Right lobe of liver (tissue), 4 donors: ENCODE measurements at regions not wholly inside any gene's neighbourhood (a gene's known extent, or its start where the extent isn't known, plus 50 kb on each side); places are given as distances from the start of the nearest gene placed in this dataset.

Experiments used
- POLR2A ChIP-seq: fragments of 450-650 bp; IDR thresholded peaks from one replicate; pipeline ENCODE4 v1.6.1; 2017; ENCODE audit warnings: antibody characterized with exemption, mild to moderate bottlenecking
- TF ChIP-seq, protein P1 (sequence below), 4 donors: fragments of 200-600 bp in 3 of 4; fragments of 450-650 bp in 1 of 4; IDR thresholded peaks; one replicate each; pipeline versions ENCODE4 v1.5.1 to v1.8.0; 2016 to 2022; ENCODE audit warnings: antibody characterized with exemption in 4 of 4, mild to moderate bottlenecking in 2 of 4
- donor health status: DM: no; HTN: no; CAD: no.
- donor health status: DM: no; HTN: no; CAD: no.
- donor health status: DM: no; HTN: yes; CAD: no.

DNA sequence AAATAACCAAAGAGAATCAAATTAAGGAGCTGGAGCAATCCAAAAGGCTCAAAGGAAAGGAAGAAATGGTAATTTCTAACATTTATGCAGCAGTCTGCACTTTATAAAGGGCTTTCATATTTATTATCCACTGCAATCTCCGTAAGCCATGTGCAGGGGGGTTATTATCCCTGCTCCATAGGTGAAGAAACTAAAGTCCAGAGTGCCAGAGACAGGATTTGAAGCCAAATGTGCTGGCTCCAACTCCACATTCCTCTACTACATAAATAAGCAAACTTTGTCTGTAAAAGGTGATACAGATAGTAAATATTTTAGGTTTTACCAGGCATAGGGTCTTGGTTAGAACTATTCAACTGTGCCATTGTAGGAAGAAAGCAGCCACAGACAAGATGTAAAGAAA is 221.4 kb downstream of the MINAR1 start:
- no peak for TF ChIP-seq POLR2A
- TF ChIP-seq, protein P1, sequence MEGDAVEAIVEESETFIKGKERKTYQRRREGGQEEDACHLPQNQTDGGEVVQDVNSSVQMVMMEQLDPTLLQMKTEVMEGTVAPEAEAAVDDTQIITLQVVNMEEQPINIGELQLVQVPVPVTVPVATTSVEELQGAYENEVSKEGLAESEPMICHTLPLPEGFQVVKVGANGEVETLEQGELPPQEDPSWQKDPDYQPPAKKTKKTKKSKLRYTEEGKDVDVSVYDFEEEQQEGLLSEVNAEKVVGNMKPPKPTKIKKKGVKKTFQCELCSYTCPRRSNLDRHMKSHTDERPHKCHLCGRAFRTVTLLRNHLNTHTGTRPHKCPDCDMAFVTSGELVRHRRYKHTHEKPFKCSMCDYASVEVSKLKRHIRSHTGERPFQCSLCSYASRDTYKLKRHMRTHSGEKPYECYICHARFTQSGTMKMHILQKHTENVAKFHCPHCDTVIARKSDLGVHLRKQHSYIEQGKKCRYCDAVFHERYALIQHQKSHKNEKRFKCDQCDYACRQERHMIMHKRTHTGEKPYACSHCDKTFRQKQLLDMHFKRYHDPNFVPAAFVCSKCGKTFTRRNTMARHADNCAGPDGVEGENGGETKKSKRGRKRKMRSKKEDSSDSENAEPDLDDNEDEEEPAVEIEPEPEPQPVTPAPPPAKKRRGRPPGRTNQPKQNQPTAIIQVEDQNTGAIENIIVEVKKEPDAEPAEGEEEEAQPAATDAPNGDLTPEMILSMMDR (IDR thresholded peaks at IDR 0.05): no peak
